Activated CD4-positive, alpha-beta T cell treated with anti-CD3 and anti-CD28 coated beads for 36 hours (primary cell): ENCODE measurements at regions not wholly inside any gene's neighbourhood (a gene's known extent, or its start where the extent isn't known, plus 50 kb on each side); places are given as distances from the start of the nearest gene placed in this dataset.

Experiments used
- ATAC-seq: fragments of 200-7000 bp; cut with Tn5 transposase; one replicate; pipeline ENCODE4 v1.10.0; 2021; ENCODE audit warnings: mild to moderate bottlenecking, moderate library complexity
- CTCF ChIA-PET: fragments of 350-600 bp; sonication (Branson Sonifier 250); formaldehyde crosslinking; loops from one replicate; lab custom pipeline; 2021; ENCODE audit warnings: antibody characterized with exemption; lab: Charles Lee
- POLR2A ChIA-PET: fragments of 350-600 bp; sonication (Branson Sonifier 250); formaldehyde crosslinking; loops from one replicate; lab custom pipeline; 2021; ENCODE audit warnings: antibody characterized with exemption, inconsistent platforms; lab: Charles Lee
- DNase-seq: peaks from one replicate; pipeline ENCODE4 v3.0.0-alpha.2; 2020
- H3K27ac Mint-ChIP-seq: one replicate; pipeline ENCODE4 v1.8.0; 2021; ENCODE audit warnings: mixed read lengths
- H3K27me3 Mint-ChIP-seq: one replicate; pipeline ENCODE4 v1.8.0; 2021; ENCODE audit warnings: mixed read lengths
- H3K36me3 Mint-ChIP-seq: one replicate; pipeline ENCODE4 v1.8.0; 2021; ENCODE audit warnings: low read depth, mixed read lengths
- H3K4me1 Mint-ChIP-seq: one replicate; pipeline ENCODE4 v1.8.0; 2021; ENCODE audit warnings: mixed read lengths
- H3K4me3 Mint-ChIP-seq: one replicate; pipeline ENCODE4 v1.8.0; 2021; ENCODE audit warnings: mild to moderate bottlenecking, moderate library complexity, mixed read lengths
- H3K9me3 Mint-ChIP-seq: one replicate; pipeline ENCODE4 v1.8.0; 2021; ENCODE audit warnings: low read depth, mixed read lengths
- intact Hi-C, 2 experiments: fragments of 100-400 bp; cut with DNase I in 1 of 2; cut with micrococcal nuclease in 1 of 2; formaldehyde crosslinking; loops; one replicate each; pipeline versions ENCODE4 v1.14.2 to v1.15.1; 2022 to 2024; cut with DNase I, micrococcal nuclease

- ATAC-seq (no peak), DNase-seq (no peak)
- H3K4me1 Mint-ChIP-seq = no peaks in the 10 kb centered on the region
- no peak overlapping the region for H3K27ac Mint-ChIP-seq
- ChIA-PET POLR2A (no interaction called here), CTCF (no interaction called here)
- no peaks in the 10 kb centered on the region for H3K36me3 Mint-ChIP-seq
- H3K27me3 Mint-ChIP-seq = no peaks in the 10 kb centered on the region
- no peak overlapping the region for H3K4me3 Mint-ChIP-seq
- peaks cover 14% of the 10 kb centered on the region for H3K9me3 Mint-ChIP-seq
- intact Hi-C loops = no loop called here
Measured at GRCh38 chr4:136078976-136079375, 1453.3 kb downstream of the PCDH18 start.

DNA sequence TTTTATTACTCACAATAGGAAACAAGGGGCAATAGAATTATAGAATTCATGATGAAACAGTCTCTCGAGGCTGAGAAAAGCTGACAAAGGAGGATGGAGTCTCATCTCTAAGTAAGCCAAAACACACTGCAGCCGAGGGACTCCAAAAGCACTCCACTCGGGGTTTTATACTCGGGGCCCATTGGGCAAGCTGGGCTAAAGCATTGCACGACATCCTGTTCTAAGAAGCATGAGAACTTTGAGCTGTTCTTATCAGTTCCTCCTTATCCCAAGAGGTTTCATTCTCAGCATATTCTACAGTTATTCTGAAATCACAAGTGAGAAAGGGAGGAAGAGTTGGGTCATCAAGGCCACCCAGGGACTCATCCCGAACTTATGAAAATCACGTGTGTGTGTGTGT is 1475.5 kb downstream of the PCDH18 start:
- H3K27me3 Mint-ChIP-seq = no peaks in the 10 kb centered on the region
- no peaks in the 10 kb centered on the region for H3K36me3 Mint-ChIP-seq
- no peak overlapping the region for H3K4me3 Mint-ChIP-seq
- H3K9me3 Mint-ChIP-seq = no peaks in the 10 kb centered on the region
- ATAC-seq (no peak), DNase-seq (no peak)
- POLR2A ChIA-PET = no interaction called here
- intact Hi-C loops = no loop called here
- H3K27ac Mint-ChIP-seq = no peak overlapping the region
- CTCF ChIA-PET = no interaction called here
- no peaks in the 10 kb centered on the region for H3K4me1 Mint-ChIP-seq

DNA sequence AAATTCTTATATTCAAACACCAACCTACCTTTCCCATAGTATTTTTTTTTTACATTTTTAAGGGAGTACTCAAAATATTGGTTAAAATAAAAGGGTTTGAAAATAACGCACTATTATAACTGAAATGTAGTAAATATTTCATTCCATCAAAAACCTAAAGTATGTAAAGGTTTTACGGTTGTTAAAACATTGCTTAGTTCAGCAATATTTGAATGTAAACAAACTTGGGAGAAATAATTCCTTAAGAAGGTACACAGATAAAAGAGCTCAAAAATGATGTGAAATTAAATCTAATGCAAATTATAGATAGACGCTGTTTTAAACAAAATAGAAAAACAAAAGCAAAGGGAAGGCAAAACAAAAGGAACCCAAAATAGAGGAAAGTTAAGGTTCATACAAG is 1476.9 kb downstream of the PCDH18 start:
- no peaks in the 10 kb centered on the region for H3K9me3 Mint-ChIP-seq
- H3K36me3 Mint-ChIP-seq = no peaks in the 10 kb centered on the region
- no peaks in the 10 kb centered on the region for H3K4me1 Mint-ChIP-seq
- POLR2A ChIA-PET = no interaction called here
- H3K27ac Mint-ChIP-seq = no peak overlapping the region
- no peak for ATAC-seq
- CTCF ChIA-PET = no interaction called here
- no peak overlapping the region for H3K4me3 Mint-ChIP-seq
- DNase-seq = no peak
- H3K27me3 Mint-ChIP-seq = no peaks in the 10 kb centered on the region
- intact Hi-C loops = no loop called here

DNA sequence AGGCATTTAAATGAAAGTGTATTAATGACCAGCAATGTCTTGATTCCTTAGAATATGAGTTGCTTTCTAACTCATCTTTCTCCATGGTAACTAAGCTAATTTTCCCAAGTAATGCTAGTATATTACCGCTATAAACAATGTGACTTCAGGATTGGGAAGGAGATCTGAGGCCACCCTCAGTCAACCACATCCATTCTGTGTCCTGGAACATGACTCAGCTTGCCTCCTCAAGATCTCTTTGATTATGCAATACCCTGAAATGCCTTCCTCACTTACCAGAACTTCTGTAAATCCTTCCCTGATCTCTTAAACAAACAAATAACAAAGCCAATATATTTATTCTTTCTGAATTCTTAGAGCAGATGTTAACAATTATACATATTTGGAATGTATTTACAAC is 1495.5 kb downstream of the PCDH18 start:
- DNase-seq (no peak), ATAC-seq (no peak)
- ChIA-PET CTCF (no interaction called here), POLR2A (no interaction called here)
- H3K36me3 Mint-ChIP-seq = no peaks in the 10 kb centered on the region
- H3K9me3 Mint-ChIP-seq = peaks cover 3% of the 10 kb centered on the region
- no peak overlapping the region for H3K27ac Mint-ChIP-seq
- intact Hi-C loops = no loop called here
- H3K27me3 Mint-ChIP-seq = no peaks in the 10 kb centered on the region
- no peak overlapping the region for H3K4me3 Mint-ChIP-seq
- H3K4me1 Mint-ChIP-seq = no peaks in the 10 kb centered on the region

DNA sequence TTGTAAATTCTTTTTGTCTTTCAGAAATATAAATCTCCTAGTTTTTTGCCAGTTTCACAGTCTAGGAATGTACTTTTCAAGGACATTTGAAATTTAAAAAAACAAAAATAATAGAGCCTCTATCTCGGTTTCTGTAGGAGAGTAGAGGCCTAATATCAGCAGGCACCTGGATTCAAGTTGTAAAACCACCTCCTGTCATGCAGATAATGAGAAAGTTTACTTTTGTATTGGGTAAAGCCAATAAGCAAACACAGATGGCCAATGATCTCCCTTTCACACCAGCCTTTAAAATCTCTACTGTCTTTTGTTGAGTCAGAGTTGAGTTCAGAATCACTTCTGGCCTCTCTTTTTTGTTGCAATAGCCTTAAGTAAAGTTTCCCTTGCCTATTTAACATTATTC is 1499.9 kb downstream of the PCDH18 start:
- ChIA-PET POLR2A (no interaction called here), CTCF (no interaction called here)
- H3K9me3 Mint-ChIP-seq = peaks cover 3% of the 10 kb centered on the region
- no peak overlapping the region for H3K4me3 Mint-ChIP-seq
- DNase-seq (no peak), ATAC-seq (no peak)
- H3K36me3 Mint-ChIP-seq = no peaks in the 10 kb centered on the region
- intact Hi-C loops = no loop called here
- no peaks in the 10 kb centered on the region for H3K4me1 Mint-ChIP-seq
- H3K27me3 Mint-ChIP-seq = no peaks in the 10 kb centered on the region
- no peak overlapping the region for H3K27ac Mint-ChIP-seq

GRCh38 chr4:136025540-136025939 is 1506.8 kb downstream of the PCDH18 start:
- Mint-ChIP-seq H3K27ac (no peak overlapping the region), H3K4me3 (no peak overlapping the region), H3K9me3 (peaks cover 16% of the 10 kb centered on the region), H3K27me3 (no peaks in the 10 kb centered on the region), H3K36me3 (no peaks in the 10 kb centered on the region), H3K4me1 (no peaks in the 10 kb centered on the region)
- ChIA-PET CTCF (interaction anchor here (0.6 kb wide), 1 partner anchor 34 kb away, joined by 3 read pairs; no protein-coding TSS in a partner anchor), POLR2A (no interaction called here)
- intact Hi-C loops = no loop called here
- DNase-seq = no peak
- no peak for ATAC-seq

DNA sequence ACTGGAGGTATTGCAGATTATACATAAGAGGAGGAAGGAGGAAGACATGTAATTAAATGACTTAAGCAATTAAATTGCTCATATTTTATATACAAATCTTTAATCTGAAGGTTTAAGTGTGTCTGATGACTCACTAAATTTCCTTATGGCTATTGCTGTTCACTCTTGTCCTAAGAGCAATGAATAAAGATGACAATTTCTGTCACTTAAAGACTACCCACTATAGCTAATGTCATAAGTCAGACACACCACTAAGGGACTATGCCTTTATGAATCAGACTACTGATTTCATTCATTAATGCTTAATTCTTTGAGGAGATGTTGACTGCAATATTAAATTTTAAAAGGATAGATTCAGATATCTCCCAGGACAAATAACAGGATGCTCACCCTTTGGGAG is 1514.7 kb downstream of the PCDH18 start:
- Mint-ChIP-seq H3K27me3 (no peaks in the 10 kb centered on the region), H3K4me3 (no peak overlapping the region), H3K36me3 (no peaks in the 10 kb centered on the region), H3K4me1 (no peaks in the 10 kb centered on the region), H3K27ac (no peak overlapping the region), H3K9me3 (peaks cover 4% of the 10 kb centered on the region)
- intact Hi-C loops = no loop called here
- DNase-seq (no peak), ATAC-seq (no peak)
- POLR2A ChIA-PET = no interaction called here
- CTCF ChIA-PET = no interaction called here

DNA sequence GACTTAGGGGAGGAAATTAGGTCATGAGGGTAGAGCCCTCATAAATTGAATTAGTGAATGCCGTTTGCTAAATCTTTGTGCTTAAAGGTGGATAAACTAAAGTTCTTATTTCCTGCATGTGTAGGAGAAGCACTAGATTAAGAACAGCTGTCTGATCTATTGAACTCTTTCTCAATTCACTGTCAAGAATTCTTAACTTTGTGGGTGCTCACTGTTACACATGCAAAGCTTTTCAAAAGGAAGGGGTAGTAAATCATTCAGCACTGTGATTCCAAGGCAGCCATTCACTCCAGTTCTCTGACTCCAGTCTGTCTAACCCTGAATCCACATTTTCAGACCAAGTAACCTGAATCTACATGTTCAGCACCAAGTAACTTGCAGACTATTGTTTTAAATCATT is 1520.1 kb downstream of the PCDH18 start:
- Mint-ChIP-seq H3K4me1 (no peaks in the 10 kb centered on the region), H3K4me3 (no peak overlapping the region), H3K9me3 (peaks cover 2% of the 10 kb centered on the region), H3K27me3 (no peaks in the 10 kb centered on the region), H3K36me3 (no peaks in the 10 kb centered on the region), H3K27ac (no peak overlapping the region)
- no peak for ATAC-seq
- no peak for DNase-seq
- intact Hi-C loops = no loop called here
- POLR2A ChIA-PET = no interaction called here
- CTCF ChIA-PET = no interaction called here

GRCh38 chr4:136009258-136009832 is 1522.9 kb downstream of the PCDH18 start:
- no peak overlapping the region for H3K27ac Mint-ChIP-seq
- H3K9me3 Mint-ChIP-seq = peaks cover 4% of the 10 kb centered on the region
- CTCF ChIA-PET = no interaction called here
- POLR2A ChIA-PET = no interaction called here
- no peaks in the 10 kb centered on the region for H3K27me3 Mint-ChIP-seq
- ATAC-seq = no peak
- intact Hi-C loops = no loop called here
- no peaks in the 10 kb centered on the region for H3K36me3 Mint-ChIP-seq
- no peak overlapping the region for H3K4me3 Mint-ChIP-seq
- H3K4me1 Mint-ChIP-seq = no peaks in the 10 kb centered on the region
- no peak for DNase-seq

- H3K9me3 Mint-ChIP-seq = peaks cover 2% of the 10 kb centered on the region
- intact Hi-C loops = no loop called here
- H3K36me3 Mint-ChIP-seq = no peaks in the 10 kb centered on the region
- H3K27ac Mint-ChIP-seq = no peak overlapping the region
- DNase-seq (no peak), ATAC-seq (no peak)
- H3K4me1 Mint-ChIP-seq = no peaks in the 10 kb centered on the region
- H3K27me3 Mint-ChIP-seq = no peaks in the 10 kb centered on the region
- H3K4me3 Mint-ChIP-seq = no peak overlapping the region
- POLR2A ChIA-PET = no interaction called here
- CTCF ChIA-PET = no interaction called here
Measured at GRCh38 chr4:136007991-136008390, 1524.3 kb downstream of the PCDH18 start.

DNA sequence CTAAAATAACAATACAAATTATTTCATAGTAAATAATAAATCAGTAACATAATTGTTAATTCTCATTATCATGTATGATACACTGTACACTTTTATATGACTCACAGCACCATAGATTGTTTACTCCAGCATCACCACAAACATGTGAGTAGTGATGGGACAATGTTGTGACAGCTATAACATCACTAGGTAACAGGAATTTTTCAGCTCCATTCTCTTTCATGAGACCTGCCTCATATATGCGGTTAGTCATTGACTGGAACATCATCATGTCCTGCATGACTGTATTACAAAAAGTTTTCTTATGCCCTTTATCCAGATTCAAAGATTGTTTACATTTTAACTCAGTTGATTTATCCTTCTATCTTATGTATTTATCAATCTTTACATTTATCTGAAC is 1530.0 kb downstream of the PCDH18 start:
- POLR2A ChIA-PET = no interaction called here
- no peaks in the 10 kb centered on the region for H3K4me1 Mint-ChIP-seq
- no peak overlapping the region for H3K4me3 Mint-ChIP-seq
- no peaks in the 10 kb centered on the region for H3K36me3 Mint-ChIP-seq
- DNase-seq (no peak), ATAC-seq (no peak)
- no peak overlapping the region for H3K27ac Mint-ChIP-seq
- no peaks in the 10 kb centered on the region for H3K27me3 Mint-ChIP-seq
- intact Hi-C loops = no loop called here
- H3K9me3 Mint-ChIP-seq = peaks cover 9% of the 10 kb centered on the region
- CTCF ChIA-PET = no interaction called here

DNA sequence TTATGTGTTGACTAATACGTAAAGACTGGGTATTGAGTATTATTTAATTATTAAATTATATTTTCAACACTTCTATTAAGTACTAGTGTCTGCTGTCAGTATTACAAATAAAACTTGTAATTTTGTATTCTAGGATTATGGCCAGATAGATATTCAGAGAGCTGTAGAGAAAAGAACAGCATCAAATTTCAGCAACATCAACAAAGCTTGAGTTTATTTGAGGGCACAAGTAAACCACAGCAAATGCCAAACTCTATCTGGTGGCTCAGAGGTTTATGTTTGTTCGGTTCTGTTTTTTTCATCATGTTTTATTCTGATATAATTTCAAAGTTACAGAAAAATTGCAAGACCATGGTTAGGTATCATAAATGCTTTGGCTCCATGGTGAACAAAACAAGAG is 1530.5 kb downstream of the PCDH18 start:
- peaks cover 10% of the 10 kb centered on the region for H3K9me3 Mint-ChIP-seq
- H3K36me3 Mint-ChIP-seq = no peaks in the 10 kb centered on the region
- no peak for DNase-seq
- ATAC-seq = no peak
- H3K4me3 Mint-ChIP-seq = no peak overlapping the region
- no peak overlapping the region for H3K27ac Mint-ChIP-seq
- no peaks in the 10 kb centered on the region for H3K4me1 Mint-ChIP-seq
- CTCF ChIA-PET = no interaction called here
- POLR2A ChIA-PET = no interaction called here
- no peaks in the 10 kb centered on the region for H3K27me3 Mint-ChIP-seq
- intact Hi-C loops = no loop called here

DNA sequence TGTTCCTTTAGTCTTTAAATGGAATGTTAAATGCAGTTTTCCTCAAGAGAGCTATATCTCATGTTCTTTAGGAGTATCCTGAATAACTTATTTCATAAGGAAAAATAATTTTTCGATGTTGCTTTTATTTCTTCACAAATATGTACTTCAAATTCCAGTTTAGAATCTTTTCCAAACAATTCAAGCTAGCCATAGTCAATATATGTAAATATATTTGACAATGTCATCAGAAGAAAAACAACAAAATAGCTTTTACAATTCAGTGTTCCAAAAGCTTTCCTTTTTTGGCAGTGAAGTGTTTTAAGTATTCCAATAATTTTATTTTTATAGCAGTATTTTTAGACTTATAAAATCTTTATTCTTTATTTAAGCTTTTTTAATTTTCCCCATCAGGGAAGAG is 1532.0 kb downstream of the PCDH18 start:
- H3K9me3 Mint-ChIP-seq = peaks cover 10% of the 10 kb centered on the region
- POLR2A ChIA-PET = no interaction called here

More for the DNA sequence above, 1532.0 kb downstream of the PCDH18 start:
- no peaks in the 10 kb centered on the region for H3K36me3 Mint-ChIP-seq
- intact Hi-C loops = no loop called here
- ATAC-seq (no peak), DNase-seq (no peak)
- H3K27ac Mint-ChIP-seq = no peak overlapping the region
- H3K27me3 Mint-ChIP-seq = no peaks in the 10 kb centered on the region
- no peaks in the 10 kb centered on the region for H3K4me1 Mint-ChIP-seq
- CTCF ChIA-PET = no interaction called here
- H3K4me3 Mint-ChIP-seq = no peak overlapping the region
